Stimulated activated CD8-positive, alpha-beta memory T cell treated with anti-CD3 and anti-CD28 coated beads, Interleukin-15, amount 100 ng/mL, for 48 hours (primary cell): ENCODE measurements at regions not wholly inside any gene's neighbourhood (a gene's known extent, or its start where the extent isn't known, plus 50 kb on each side); places are given as distances from the start of the nearest gene placed in this dataset.
"Not testable (repeated sequence)": the region's sequence is repeated elsewhere in the genome, so short reads cannot be mapped to it uniquely, and the experiment has no call there.

Experiments used
- DNase-seq, 2 donors: peaks; one replicate each; pipeline ENCODE4 v3.0.0-alpha.2; 2020; ENCODE audit warnings: low read depth in 2 of 2

DNA sequence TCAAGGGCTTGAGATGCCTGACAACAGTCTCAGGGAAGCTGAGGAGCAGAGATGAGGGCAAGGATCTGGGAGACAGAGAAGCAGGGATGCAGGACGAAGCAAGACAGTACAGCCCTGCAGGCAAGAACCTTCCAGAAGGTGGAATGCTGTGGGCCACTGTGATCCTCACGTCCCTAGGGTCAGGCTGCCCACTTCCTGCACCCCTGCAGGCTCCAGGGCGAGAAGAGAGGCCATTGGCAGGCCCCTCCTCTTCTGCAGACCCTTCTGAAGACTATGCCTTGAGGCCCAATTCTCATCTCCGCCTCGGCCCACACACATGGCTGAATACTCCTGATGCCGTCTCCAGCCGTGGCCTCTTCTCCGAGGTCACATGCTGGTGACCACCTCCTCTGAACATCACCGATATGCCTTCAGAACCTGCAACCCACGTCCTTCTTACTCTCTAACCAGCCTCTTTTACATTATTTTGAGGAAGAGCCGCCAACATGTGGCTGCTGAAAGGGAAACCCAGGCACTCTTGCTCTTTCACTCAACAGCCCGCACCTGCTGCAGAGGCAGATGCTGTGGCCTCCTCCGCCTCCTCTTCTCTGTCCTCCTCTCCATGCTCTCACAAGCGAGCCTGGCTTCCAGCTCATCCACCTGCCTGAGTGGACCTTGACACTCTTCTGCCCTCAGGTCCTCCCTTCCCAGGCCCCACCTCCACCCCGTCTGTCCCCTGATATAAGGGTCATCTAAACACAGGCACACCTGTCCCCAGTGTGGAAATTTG is 181.5 kb downstream of the IRX2 start:
- no peak for DNase-seq

DNA sequence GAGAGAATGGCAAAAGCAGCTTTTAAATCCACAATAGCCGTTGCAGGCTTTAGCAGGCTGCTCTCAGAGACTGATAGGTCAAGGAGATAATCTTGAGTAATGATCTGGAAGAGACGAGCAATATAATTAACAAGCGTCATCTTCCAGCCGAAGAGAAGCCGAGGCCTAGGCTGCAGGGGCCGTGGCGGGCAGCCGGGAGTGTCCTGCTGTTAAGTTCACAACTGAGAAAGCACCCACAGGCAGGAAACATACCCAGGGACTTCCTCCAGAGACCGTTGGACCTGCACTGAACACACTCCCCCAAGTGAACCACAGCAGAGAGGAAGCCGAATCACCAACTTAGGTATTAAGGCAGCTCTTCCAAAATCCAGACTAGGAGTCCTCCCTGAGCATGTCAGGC is 182.3 kb downstream of the IRX2 start:
- DNase-seq: no peak

DNA sequence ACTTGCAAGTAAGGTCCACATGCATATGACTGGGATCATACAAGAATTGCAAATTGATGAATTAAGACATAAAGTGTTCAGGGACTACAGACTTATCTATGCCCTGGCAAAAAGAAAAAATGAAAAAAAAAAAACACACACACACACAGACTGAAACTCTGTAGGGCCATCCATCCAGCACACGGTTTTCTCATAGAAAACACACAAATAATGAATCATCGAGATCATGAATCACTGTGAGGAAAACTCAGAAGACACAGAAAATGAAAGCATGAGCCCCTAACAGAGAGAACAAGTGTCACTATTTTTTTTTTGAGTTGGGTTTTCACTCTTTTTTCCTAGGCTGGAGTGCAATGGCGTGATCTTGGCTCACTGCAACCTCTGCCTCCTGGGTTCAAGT is 185.2 kb downstream of the IRX2 start:
- no peak for DNase-seq

DNA sequence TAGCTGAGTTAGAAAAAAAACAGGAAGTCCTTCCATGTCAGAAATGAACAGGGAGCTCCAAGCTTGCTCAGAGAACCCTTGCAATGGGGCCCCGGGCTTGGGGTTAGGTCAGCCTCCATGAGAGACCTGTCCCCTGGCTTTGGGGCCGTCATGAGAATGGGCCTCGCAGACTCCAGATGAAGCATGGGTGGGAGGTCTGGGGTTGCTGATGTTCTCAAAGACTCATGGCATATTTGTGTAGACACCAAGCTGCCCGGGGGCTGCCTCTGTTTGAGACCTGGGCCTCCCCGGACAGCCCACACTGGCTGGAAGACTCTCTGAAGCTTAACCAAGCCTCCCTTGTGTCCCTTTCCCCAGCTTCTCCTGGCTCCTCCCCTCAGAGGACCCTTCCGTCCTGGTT is 186.3 kb downstream of the IRX2 start:
- no peak for DNase-seq

DNA sequence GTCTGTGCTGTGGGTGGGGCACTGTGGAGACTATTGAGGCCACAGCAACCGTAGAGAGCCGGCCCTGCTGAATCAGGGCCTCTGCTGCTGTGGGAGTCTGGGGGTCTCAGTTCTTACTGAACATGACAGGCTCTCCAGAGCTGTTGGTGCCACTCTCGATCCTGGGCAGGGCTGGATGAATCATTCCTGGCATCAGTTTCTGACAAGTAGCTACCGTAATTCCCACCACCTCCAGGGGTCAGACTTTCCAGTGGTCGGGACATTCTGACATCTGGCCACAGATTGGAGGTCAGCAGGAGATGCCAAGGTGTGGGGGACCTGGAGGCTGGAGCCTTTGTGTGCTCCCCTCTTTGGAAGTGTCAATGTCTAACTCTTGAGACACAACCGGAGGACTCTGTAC is 188.4 kb downstream of the IRX2 start:
- no peak for DNase-seq

DNA sequence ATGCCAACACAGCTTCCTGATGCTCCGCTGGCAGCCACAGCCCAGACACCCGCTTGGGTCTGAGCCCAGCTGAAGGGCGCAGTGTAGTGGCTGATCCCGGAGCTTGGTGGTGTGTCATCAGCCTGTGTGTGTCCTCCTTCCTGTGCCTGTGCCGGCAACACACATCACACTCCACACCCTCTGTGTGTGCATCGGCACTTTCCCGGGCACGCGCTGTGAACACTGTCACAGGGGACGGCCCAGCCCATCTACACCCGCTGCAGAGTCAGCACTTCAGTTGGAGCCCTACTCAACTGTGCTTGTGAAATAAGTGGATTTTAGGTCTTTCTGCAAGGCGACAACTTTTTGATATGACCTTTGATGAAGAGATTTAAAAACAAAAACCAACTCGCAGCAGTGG is 189.4 kb downstream of the IRX2 start:
- no peak for DNase-seq

DNA sequence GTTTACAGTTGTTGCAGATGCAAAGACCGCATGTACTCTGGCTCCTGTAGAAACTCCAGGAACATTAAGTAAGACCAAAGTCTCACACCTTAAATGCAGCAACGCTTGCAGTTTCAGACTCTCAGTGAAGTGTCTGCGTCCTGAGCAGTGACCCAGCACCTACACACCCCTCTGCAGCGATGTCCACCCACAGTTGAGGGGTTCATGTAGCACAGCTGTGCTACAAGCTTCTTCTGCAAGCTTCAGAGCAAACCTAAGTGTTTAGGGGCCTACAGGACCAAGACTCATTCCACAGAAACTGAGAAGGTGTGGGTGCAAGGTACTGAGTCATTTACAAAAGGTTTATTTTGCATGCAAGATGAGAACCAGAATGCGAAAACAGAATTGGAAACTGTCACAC is 191.0 kb downstream of the IRX2 start:
- DNase-seq: no peak

DNA sequence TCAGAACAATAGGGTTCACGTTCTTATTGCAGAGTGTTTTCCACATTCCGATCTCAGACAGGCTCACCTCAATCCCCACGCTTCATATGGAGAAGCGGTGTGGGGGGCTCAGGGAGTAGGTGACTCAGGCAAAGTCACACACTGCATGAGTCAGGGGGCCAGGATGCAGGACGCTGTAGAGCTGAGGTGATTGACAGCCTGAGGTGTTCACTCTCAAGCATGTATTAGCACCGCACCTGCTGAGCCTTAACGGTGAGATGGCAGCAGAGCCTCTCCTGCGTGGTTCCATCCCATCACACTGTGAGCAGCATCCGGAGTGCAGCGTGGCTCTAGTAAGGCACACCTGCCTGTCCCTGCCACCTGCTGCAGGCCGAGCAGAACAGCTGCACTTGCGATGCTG is 194.0 kb downstream of the IRX2 start:
- DNase-seq: no peak

DNA sequence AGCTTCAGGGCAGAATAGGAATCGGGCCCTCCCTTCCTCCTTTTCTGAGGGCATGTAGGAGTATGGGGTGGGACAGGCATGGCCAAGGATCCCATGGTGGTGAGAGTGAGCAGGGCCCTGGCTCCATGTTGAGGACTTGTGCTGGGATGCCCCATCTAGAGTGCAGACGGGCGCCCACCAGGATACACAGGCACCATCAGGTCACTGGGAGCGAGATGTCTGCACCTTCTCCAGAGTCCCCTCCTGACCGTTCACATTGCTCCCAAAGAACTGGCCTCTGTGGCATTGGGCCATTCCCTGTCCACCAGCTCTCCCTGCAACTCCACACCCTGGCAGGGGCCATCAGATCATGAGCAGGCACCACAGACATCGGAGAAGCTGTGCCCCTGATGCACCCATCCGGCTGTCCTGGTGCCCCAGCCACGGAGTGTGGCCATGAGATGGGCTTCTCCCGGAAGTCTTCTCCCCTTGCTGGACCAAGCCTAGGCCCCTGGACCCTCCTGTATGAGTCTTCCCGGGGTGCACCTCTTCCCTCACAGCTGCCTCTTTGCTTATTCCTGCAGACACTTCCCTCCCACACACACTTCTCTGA is 195.0 kb downstream of the IRX2 start:
- DNase-seq: no peak

DNA sequence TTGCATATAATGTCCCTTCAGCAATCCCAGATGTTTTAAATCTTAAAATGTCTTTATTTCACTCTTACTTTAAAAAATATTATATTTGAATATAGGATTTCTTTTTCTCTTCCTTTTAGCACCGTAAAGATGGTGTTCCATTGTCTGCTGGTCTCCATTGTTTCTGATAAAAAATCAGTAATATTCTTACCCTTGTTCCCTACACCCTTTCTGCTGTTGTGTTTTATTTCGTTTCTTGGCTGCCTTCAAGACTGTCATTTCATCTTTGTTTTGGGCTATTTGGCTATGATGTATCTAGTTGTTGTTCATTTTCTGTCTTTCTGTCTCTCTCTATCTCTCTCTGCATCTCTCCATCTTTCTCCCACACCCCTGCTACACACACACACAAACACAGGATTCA is 197.9 kb downstream of the IRX2 start:
- no peak for DNase-seq

DNA sequence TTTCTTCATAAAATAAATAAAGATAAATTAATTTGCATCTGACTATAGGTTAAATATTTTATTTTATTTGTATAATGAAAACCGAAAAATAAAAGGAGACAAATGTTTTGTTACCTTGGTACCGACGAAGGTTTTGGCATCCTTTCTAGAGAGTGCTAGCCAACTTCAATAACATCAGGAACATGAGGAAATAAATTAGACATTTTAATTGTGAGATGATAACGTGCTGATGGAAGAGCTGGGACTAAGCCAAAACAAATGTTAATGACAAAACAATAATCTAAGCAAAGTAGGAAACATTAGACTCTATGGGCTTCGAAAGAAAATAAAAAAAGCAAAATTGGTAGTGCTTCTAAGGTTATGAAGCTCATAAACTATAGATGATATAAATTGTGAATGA is 201.0 kb downstream of the IRX2 start:
- DNase-seq: no peak

DNA sequence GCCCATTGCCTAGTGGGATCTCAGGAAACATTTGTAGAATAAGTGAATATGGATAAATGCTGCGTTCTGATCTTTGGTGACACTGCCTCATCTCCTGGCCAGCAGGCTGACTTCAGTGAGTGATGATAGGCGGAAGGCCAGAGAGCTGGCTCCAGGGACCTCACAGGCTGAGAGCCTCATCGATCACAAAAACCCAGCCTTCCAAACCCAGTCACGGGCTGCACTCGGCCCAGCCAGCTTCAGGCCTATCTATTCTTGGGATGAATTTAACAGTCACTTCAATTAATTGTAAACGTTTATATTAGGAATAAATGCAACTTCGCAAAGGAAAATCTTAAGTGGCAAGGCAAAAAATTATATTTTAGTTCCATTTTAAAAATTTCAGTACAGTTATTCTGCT is 201.6 kb downstream of the IRX2 start:
- DNase-seq: no peak

DNA sequence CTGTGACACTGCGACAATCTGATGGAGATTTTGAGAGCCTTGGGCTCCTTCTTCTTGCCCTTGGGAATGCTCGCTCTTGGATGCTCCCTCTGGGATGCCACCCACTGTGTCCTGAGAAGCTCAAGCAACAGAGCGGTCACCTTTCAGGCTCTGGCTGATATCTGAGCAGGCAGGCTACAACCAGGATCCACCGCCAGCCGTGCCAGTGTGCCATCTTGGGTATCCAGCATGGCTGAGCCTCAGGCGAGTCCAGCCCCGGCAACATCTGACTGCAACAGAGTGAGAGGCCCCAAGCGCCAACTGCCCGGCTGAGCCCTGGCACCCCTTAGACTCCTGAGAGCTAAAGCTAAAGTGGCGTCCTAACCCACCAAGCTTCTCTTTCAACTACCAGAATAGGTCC is 202.1 kb downstream of the IRX2 start:
- no peak for DNase-seq

DNA sequence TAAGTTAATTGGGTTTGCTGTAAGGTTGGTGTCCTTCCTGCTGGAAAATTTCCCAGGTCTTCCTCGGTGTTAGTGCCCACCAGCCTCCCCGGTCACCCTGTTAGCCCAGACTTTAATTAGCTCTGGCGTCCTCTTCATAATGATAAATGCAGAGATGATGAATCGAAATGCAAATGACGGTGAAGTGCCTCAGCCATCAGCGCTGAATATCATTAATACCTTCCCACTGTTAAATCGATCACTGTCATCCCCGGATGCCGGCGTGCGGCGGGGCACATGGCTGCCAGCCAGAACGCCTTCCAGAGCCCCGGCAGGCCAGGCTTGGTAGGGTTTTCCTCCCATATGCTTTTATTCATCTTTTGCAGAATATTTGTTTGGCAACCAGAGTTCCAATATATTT is 204.5 kb downstream of the IRX2 start:
- no peak for DNase-seq

DNA sequence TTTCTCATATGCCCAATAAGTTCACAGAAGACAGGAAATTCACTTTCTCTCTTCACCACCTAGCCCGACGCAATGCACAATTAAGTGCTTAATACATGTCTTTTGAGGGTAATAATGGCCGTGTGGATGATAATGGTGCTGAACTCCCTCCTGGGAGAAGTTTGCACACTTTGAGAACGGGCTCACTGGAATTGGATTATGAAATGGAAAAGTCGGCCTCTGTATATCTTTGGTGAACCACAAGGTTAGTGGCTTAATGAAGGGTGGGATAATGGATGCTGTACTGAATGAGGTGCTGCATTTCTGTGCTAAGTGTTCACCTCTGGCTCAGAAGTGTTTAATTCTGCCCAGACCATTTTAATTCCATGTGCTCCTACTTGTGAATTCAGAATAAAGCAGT is 207.5 kb downstream of the IRX2 start:
- no peak for DNase-seq

DNA sequence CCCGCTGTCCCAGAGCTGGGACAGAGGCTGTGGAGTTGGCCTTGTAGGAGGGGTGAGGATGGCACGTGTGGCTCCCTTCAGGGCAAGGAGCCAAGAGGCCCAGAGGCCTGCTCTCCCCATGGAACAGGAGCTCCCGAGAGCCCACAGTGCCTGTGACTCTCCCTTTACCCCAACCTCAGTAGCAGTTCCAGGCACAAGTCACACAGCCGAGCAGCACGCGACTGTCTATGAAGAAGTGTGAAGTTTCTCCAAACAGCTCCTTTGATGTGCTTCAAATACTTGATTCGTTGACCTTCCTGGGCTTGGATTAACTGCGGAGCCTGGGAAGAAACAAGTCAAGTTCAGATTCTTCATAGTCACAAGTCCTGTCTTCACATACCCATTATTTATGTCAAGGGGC is 208.7 kb downstream of the IRX2 start:
- no peak for DNase-seq

DNA sequence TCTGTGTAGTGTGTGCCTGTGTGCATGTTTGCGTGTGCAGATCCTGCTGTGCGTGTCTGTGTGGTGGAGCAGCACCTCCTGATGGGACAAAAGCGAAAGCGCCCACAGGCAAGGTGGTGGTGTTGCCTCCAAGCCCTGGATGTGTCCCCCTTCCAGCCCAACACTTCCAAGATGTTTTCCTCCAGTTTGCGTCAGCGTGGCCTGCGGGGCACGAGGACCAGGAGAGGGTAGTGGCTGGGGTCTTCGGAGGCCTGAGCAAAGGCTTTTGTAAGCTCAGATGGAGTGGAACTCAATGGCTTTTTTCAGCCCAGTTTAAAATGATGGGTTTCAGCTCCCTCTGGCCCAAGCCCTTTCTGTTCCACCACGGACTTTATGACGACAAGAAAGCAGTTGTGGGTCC is 209.5 kb downstream of the IRX2 start:
- DNase-seq: no peak

DNA sequence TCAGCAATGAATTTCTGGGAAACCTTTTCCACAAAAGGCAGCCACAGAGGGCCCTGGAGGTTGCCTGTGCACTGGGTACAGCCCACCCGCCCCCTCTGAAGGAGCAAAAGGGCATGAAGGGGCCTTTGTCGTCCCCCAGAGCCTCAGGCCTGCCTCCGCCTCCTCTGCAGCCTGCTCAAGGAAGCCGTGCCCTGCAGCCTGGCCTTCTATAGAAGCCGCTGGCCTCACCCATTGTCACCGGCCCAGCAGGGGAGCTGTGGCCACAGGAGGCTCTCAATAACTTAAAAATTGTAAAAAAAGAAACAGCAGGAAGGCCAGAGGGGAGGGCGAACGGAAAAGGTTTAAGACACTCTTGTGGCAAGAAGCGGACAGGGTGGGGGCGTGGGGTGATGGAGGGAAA is 213.3 kb downstream of the IRX2 start:
- no peak for DNase-seq

DNA sequence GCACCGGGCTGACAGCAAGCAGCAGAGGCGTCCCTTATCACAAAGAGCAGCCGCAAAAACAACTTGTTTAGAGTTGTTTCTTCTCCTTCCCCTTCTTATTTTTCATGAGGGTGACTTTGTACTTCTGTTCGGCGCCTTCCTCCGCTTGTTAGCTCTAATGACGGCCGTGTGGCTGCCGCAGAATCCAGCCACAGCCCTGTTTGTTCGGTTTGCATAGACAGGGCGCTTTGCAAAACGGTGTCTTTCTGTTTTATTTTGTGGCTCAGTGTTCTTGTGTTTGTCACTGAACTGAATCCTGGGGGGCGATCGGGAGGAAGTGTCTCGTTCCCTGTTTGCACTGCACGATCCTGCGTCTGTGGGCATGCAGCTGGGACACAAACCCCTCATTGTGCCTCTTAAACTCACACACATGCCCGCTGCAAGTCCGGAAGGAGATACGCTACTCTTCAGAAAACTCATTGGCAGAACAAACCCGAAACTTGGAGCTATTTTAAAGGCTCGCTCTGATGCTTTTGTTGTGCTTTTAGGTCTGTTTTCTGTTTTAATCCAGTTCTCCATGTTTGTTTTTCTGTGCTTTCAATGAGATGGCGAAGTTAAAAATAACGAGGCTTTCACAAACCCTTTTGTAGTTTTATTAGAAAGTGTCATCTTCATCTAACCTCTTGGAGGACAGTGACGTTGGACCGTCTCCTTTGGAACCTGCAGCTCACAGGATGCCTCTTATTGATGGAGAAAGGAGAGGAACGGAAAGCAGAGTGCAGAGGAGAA is 213.9 kb downstream of the IRX2 start:
- DNase-seq: no peak

DNA sequence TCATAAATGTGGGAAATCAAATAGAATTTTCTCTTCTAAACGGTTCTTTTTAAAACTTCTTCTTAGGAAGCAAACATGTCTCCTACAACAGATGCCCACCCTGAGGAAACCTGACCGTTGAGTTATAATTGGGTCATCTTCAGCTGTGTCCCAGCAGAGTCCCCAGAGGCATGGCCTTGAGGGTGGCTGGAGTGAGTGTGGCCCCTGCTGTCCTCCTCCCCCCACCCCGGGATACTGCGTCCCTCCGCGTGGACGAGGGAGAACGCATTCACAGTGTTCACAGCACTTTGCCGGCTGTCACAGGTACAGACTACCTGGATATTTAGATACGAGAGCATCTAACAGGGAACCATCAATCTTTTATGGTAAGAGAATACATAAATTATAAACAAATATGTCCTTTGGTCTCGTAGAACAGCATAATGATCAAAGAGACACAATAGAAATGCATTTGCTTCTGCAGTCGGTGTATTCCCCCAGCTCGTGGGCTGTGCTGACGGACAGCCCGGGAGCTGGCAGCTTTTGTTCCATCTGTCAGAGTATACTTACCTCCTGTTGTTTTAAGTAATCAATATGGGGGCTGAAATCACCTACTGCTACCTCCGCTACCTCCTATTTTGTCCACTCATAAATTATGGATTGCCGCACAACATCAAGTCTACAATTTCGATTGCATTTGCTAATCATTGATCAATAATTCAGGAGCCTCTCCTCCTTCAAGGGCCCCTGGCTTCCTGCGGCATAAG is 214.7 kb downstream of the IRX2 start:
- DNase-seq: no peak

DNA sequence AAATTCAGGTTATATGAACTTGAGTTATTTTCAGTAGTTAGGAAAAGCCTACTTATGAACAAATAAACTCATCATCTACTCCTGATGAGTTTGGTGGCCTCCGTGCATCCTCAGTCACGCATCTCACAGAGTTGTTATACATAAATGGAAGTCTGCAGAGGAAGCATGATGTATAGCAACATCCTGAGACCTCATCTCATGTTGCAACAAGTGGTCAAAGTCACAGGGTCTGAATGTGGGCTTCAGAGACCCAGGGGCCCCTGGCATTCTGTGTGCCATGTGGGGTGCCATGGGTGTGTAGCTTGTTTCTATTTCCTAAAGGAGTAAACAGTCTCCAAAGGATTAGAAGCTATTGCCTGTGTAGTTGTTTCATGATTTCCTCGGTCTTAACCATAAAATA is 216.5 kb downstream of the IRX2 start:
- DNase-seq: no peak

DNA sequence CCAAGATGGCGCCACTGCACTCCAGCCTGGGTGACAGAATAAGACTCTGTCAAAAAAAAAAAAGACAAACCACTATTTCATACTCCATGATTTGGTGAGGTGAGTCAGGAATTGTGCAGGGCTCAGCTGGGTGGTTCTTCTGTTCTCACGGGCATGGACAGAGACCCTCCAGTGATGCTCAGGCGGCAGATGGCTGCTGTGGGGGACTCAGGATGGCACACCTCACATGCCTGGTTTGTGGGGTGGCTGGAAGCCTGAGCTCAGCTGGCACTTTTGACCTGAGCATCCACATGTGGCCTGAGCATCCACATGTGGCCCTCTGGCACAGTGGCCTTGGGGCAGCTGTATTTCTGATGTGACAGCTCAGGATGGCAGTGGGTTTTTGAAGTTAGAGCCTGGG is 217.2 kb downstream of the IRX2 start:
- DNase-seq: no peak

DNA sequence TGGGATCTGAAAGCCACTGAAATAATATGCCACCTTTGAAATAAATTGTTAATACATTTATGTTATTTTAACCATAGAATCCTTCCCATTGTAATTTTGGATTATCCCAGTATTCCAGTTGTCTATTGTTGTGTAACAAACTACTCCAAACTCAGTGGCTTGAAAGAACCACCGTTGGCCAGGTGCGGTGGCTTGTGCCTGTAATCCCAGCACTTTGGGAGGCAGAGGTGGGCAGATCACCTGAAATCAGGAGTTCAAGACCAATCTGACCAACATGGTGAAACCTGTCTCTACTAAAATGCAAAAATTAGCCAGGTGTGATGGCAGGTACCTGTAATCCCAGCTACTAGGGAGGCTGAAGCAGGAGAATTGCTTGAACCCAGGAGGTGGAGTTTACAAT is 217.6 kb downstream of the IRX2 start:
- DNase-seq: not testable (repeated sequence)
